ENCODE measurements at regions not wholly inside any gene's neighbourhood (a gene's known extent, or its start where the extent isn't known, plus 50 kb on each side); places are given as distances from the start of the nearest gene placed in this dataset.

- Histone ChIP-seq H3K36me3 (ENCODE audit: control insufficient read depth in 2 of 2, extremely low read depth in 1 of 2, insufficient read depth in 2 of 2, low read length in 2 of 2) (no peaks in the 10 kb centered on the region), H3K9me1 (replicated peaks; ENCODE audit: control insufficient read depth, extremely low read depth, insufficient read depth, low read length) (no peaks in the 10 kb centered on the region), H3K27me3 (ENCODE audit: control insufficient read depth in 2 of 2, insufficient read depth in 2 of 2, low read length in 2 of 2) (no peaks in the 10 kb centered on the region), H3K4me1 (ENCODE audit: control insufficient read depth, extremely low read depth, insufficient read depth, low read length) (no peaks in the 10 kb centered on the region), H3K27ac (ENCODE audit: insufficient read depth, low read depth, low read length) (no peak overlapping the region), H3K9ac (replicated peaks; ENCODE audit: extremely low read depth, insufficient read depth, low read length) (no peak overlapping the region), H4K20me1 (replicated peaks; ENCODE audit: control insufficient read depth, extremely low read depth, insufficient read depth, low read length) (no peaks in the 10 kb centered on the region), H3K4me2 (ENCODE audit: insufficient read depth, low read length) (no peak overlapping the region), H3K4me3 (replicated peaks in 1 of 3; ENCODE audit: insufficient read depth in 1 of 3, low read depth in 1 of 3, low read length in 3 of 3) (no peak overlapping the region), H2AFZ (ENCODE audit: low read depth, low read length) (no peak overlapping the region), H3K9me3 (replicated peaks; ENCODE audit: control insufficient read depth, insufficient read depth, low read length) (no peaks in the 10 kb centered on the region), H3K79me2 (ENCODE audit: control insufficient read depth, insufficient read depth, low read length) (no peaks in the 10 kb centered on the region)
- no TSS peak for BruUV-seq (replicated peaks)
- ChIA-PET POLR2A (no interaction called here), CTCF (no interaction called here)
- TF ChIP-seq JUN (IDR thresholded peaks at IDR 0.05; ENCODE audit: borderline replicate concordance, insufficient read depth, insufficient read length, low read depth) (no peak), POLR2A (IDR thresholded peaks at IDR 0.05; ENCODE audit: low read depth, low read length) (no peak), CTCF (IDR thresholded peaks at IDR 0.05; ENCODE audit: extremely low read depth in 1 of 2, insufficient read depth in 1 of 2, low read depth in 1 of 2, low read length in 2 of 2) (no peak), POLR2AphosphoS5 (IDR thresholded peaks at IDR 0.05; ENCODE audit: insufficient read depth, low read depth, low read length) (no peak), FOS (IDR thresholded peaks at IDR 0.05; ENCODE audit: borderline replicate concordance, insufficient read depth, low read length) (no peak), EZH2 (IDR thresholded peaks at IDR 0.05; ENCODE audit: borderline replicate concordance, low read depth, low read length, severe bottlenecking) (no peak)
- TF ChIP-seq, protein P1, sequence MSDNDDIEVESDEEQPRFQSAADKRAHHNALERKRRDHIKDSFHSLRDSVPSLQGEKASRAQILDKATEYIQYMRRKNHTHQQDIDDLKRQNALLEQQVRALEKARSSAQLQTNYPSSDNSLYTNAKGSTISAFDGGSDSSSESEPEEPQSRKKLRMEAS (IDR thresholded peaks at IDR 0.05; ENCODE audit: insufficient read depth, insufficient read length): no peak
- DNase-seq (ENCODE audit: low read depth, low spot score) (no peak), FAIRE-seq (no peak)
- intact Hi-C loops (cut with micrococcal nuclease): no loop called here
- dilution Hi-C loops (cut with MboI; ENCODE audit: extremely low pct_ligation_motif_present, low sequenced_read_pairs): no loop called here
Observed at GRCh38 chr5:89573345-89573744, 690.4 kb upstream of the MEF2C start.

Measured in endothelial cell of umbilical vein (primary cell).